GM23338 (cell line): ENCODE measurements at regions not wholly inside any gene's neighbourhood (a gene's known extent, or its start where the extent isn't known, plus 50 kb on each side); places are given as distances from the start of the nearest gene placed in this dataset.

Experiments
- ATAC-seq: fragments of 200-7000 bp; cut with Tn5 transposase; 3 replicates; pipeline ENCODE4 v1.9.1; 2020
- DNase-seq: peaks from one replicate; pipeline ENCODE4 v3.0.0-alpha.2; 2015; ENCODE audit warnings: low spot score
- H2AFZ ChIP-seq: fragments of 200-600 bp; sonication (generic); 2 replicates; pipeline ENCODE4 v1.8.0; 2016; ENCODE audit warnings: antibody characterized with exemption, mild to moderate bottlenecking, moderate library complexity
- H3F3A ChIP-seq: fragments of 200-600 bp; sonication (generic); replicated peaks from 2 replicates; pipeline ENCODE4 v1.8.0; 2017; ENCODE audit warnings: antibody characterized with exemption, mixed run types, low read depth
- H3K27ac ChIP-seq: fragments of 200-600 bp; sonication (generic); 2 replicates; pipeline ENCODE4 v1.6.1; 2016; ENCODE audit warnings: low read depth
- H3K27me3 ChIP-seq: fragments of 200-600 bp; sonication (generic); 2 replicates; pipeline ENCODE4 v1.8.0; 2016; ENCODE audit warnings: mild to moderate bottlenecking, mixed run types, moderate library complexity; ENCODE audit not compliant: insufficient read depth
- H3K36me3 ChIP-seq: fragments of 200-600 bp; sonication (generic); 2 replicates; pipeline ENCODE4 v1.8.0; 2016; ENCODE audit warnings: mild to moderate bottlenecking; ENCODE audit not compliant: insufficient read depth
- H3K4me1 ChIP-seq: fragments of 200-600 bp; sonication (generic); 2 replicates; pipeline ENCODE4 v1.8.0; 2016; ENCODE audit warnings: mild to moderate bottlenecking, moderate library complexity; ENCODE audit not compliant: insufficient read depth
- H3K4me2 ChIP-seq: fragments of 200-600 bp; sonication (generic); 2 replicates; pipeline ENCODE4 v1.7.1; 2017; ENCODE audit warnings: mixed run types
- H3K4me3 ChIP-seq: fragments of 200-600 bp; sonication (generic); 2 replicates; pipeline ENCODE4 v1.6.1; 2016; ENCODE audit warnings: mixed run types
- H3K79me2 ChIP-seq: fragments of 200-600 bp; sonication (generic); replicated peaks from 2 replicates; pipeline ENCODE4 v1.8.0; 2017; ENCODE audit warnings: mild to moderate bottlenecking; ENCODE audit not compliant: insufficient read depth
- H3K9me2 ChIP-seq: fragments of 200-600 bp; sonication (generic); 2 replicates; pipeline ENCODE4 v1.8.0; 2017; ENCODE audit not compliant: insufficient read depth
- H4K20me1 ChIP-seq: fragments of 200-600 bp; sonication (generic); replicated peaks from 2 replicates; pipeline ENCODE4 v1.8.0; 2017; ENCODE audit warnings: mild to moderate bottlenecking; ENCODE audit not compliant: insufficient read depth
- H3K27ac Mint-ChIP-seq: 2 replicates; pipeline ENCODE4 v1.8.0; 2020; ENCODE audit warnings: inconsistent platforms, mild to moderate bottlenecking, moderate library complexity, mixed read lengths
- H3K27me3 Mint-ChIP-seq: 3 replicates; pipeline ENCODE4 v1.8.0; 2022; ENCODE audit warnings: low read depth, mild to moderate bottlenecking, moderate library complexity, mixed read lengths, inconsistent platforms; ENCODE audit not compliant: insufficient read depth, poor library complexity
- H3K36me3 Mint-ChIP-seq: 3 replicates; pipeline ENCODE4 v1.8.0; 2021; ENCODE audit warnings: low read depth, mild to moderate bottlenecking, inconsistent platforms, moderate library complexity, mixed read lengths
- H3K4me1 Mint-ChIP-seq: 3 replicates; pipeline ENCODE4 v1.8.0; 2020; ENCODE audit warnings: mild to moderate bottlenecking, inconsistent platforms, mixed read lengths
- H3K4me3 Mint-ChIP-seq: 3 replicates; pipeline ENCODE4 v1.8.0; 2021; ENCODE audit warnings: moderate library complexity, mild to moderate bottlenecking, inconsistent platforms, mixed read lengths
- H3K9me3 Mint-ChIP-seq: 3 replicates; pipeline ENCODE4 v1.8.0; 2020; ENCODE audit warnings: moderate library complexity, mild to moderate bottlenecking, inconsistent platforms, mixed read lengths
- CREB1 ChIP-seq: fragments of 250-450 bp; sonication (Bioruptor Pico); IDR thresholded peaks from 2 replicates; pipeline ENCODE4 v1.5.0; 2020; ENCODE audit warnings: low read depth, mild to moderate bottlenecking, moderate library complexity
- EZH2phosphoT487 ChIP-seq: fragments of 200-600 bp; sonication (generic); IDR thresholded peaks from one replicate; pipeline ENCODE4 v1.8.1; 2018; ENCODE audit warnings: antibody characterized with exemption; ENCODE audit not compliant: unreplicated experiment
- JUNB ChIP-seq: IDR thresholded peaks from one replicate; pipeline ENCODE4 v1.6.1; 2016; ENCODE audit warnings: antibody characterized with exemption; ENCODE audit not compliant: unreplicated experiment
- POLR2AphosphoS5 ChIP-seq: IDR thresholded peaks from 2 replicates; pipeline ENCODE4 v1.6.1; 2016; ENCODE audit warnings: antibody characterized with exemption, low read depth
- STAT1 ChIP-seq: IDR thresholded peaks from one replicate; pipeline ENCODE4 v1.6.1; 2016; ENCODE audit warnings: antibody characterized with exemption; ENCODE audit not compliant: unreplicated experiment
- ZNF114 ChIP-seq: fragments of 250-450 bp; sonication (Bioruptor Pico); IDR thresholded peaks from 2 replicates; pipeline ENCODE4 v1.5.0; 2020; ENCODE audit warnings: mild to moderate bottlenecking, moderate library complexity
- ZNF331 ChIP-seq: fragments of 250-450 bp; sonication (Bioruptor Pico); IDR thresholded peaks from 2 replicates; pipeline ENCODE4 v1.5.0; 2020; ENCODE audit warnings: low read depth, mild to moderate bottlenecking, moderate library complexity
- TF ChIP-seq, protein P1 (sequence below): fragments of 250-450 bp; sonication (Bioruptor Pico); IDR thresholded peaks from 2 replicates; pipeline ENCODE4 v1.5.0; 2020; ENCODE audit warnings: mild to moderate bottlenecking, moderate library complexity
- TF ChIP-seq, protein P2 (sequence below), 2 experiments: fragments of 200-600 bp in 1 of 2; sonication (generic) in 1 of 2; conservative IDR thresholded peaks; 2 replicates each; pipeline versions ENCODE4 v1.5.1 to v1.6.1; 2016 to 2017; ENCODE audit warnings: antibody characterized with exemption in 2 of 2, low read depth in 2 of 2, mild to moderate bottlenecking in 2 of 2, moderate library complexity in 1 of 2
- TF ChIP-seq, protein P3 (sequence below): IDR thresholded peaks from 2 replicates; pipeline ENCODE4 v1.6.1; 2016; ENCODE audit warnings: antibody characterized with exemption
- TF ChIP-seq, protein P4 (sequence below): IDR thresholded peaks from one replicate; pipeline ENCODE4 v1.6.1; 2018; ENCODE audit warnings: antibody characterized with exemption; ENCODE audit not compliant: unreplicated experiment

DNA sequence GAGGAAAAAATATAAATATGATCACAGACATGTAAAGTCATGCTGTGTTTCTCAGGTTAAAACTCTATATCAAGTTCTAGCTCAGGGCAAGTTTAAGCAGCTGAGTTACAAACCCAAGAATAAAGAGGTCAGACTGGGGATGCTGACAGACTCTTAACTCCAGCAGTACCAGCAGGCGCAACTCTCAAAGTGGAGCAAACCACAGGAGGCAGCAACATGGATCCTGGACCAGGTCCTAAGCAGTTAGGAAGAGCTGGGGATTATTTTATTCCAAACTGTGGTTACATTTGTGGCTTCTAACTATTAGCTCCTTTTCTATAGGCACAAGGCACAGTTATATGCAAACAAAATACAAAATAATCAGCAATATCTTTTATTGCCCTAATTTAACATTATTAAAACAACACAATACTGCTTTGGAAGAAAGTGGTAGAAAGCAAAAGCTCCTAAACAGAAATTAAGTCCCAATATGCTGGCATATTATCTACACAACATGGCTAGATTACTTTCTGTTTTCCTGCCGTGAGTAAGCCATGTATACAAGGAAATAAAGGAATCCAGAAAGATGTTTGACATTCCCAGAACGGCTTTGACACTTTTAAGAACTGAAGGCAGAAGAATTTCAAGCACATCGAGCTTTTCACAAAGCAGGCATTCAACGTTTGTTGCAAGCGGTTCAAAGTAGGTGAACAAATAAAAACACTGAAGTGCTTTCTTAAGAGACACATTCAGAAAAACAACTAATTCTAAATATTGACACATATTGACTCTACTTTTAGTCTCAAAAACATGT is 378.8 kb upstream of the ZNF608 start:
- Mint-ChIP-seq H3K4me1 (peaks cover 6% of the 10 kb centered on the region; the same call in 2 of the 3 replicates), H3K9me3 (no peaks in the 10 kb centered on the region), H3K4me3 (no peak overlapping the region), H3K27ac (no peak overlapping the region), H3K27me3 (no peaks in the 10 kb centered on the region), H3K36me3 (no peaks in the 10 kb centered on the region)
- ATAC-seq, result no peak
- H3K79me2 ChIP-seq, result no peaks in the 10 kb centered on the region
- no peak overlapping the region for H3K27ac ChIP-seq
- H3K4me2 ChIP-seq, result no peak overlapping the region
- H3K4me3 ChIP-seq, result no peak overlapping the region
- DNase-seq, result no peak
- H3K36me3 ChIP-seq, result no peaks in the 10 kb centered on the region
- H2AFZ ChIP-seq, result no peak overlapping the region
- peaks cover 7% of the 10 kb centered on the region for H3K4me1 ChIP-seq
- H3F3A ChIP-seq, result no peaks in the 10 kb centered on the region
- no peaks in the 10 kb centered on the region for H3K9me2 ChIP-seq
- no peak for TF ChIP-seq JUNB
- no peak for TF ChIP-seq ZNF114 (CRISPR knock-in tag)
- TF ChIP-seq, protein P1, sequence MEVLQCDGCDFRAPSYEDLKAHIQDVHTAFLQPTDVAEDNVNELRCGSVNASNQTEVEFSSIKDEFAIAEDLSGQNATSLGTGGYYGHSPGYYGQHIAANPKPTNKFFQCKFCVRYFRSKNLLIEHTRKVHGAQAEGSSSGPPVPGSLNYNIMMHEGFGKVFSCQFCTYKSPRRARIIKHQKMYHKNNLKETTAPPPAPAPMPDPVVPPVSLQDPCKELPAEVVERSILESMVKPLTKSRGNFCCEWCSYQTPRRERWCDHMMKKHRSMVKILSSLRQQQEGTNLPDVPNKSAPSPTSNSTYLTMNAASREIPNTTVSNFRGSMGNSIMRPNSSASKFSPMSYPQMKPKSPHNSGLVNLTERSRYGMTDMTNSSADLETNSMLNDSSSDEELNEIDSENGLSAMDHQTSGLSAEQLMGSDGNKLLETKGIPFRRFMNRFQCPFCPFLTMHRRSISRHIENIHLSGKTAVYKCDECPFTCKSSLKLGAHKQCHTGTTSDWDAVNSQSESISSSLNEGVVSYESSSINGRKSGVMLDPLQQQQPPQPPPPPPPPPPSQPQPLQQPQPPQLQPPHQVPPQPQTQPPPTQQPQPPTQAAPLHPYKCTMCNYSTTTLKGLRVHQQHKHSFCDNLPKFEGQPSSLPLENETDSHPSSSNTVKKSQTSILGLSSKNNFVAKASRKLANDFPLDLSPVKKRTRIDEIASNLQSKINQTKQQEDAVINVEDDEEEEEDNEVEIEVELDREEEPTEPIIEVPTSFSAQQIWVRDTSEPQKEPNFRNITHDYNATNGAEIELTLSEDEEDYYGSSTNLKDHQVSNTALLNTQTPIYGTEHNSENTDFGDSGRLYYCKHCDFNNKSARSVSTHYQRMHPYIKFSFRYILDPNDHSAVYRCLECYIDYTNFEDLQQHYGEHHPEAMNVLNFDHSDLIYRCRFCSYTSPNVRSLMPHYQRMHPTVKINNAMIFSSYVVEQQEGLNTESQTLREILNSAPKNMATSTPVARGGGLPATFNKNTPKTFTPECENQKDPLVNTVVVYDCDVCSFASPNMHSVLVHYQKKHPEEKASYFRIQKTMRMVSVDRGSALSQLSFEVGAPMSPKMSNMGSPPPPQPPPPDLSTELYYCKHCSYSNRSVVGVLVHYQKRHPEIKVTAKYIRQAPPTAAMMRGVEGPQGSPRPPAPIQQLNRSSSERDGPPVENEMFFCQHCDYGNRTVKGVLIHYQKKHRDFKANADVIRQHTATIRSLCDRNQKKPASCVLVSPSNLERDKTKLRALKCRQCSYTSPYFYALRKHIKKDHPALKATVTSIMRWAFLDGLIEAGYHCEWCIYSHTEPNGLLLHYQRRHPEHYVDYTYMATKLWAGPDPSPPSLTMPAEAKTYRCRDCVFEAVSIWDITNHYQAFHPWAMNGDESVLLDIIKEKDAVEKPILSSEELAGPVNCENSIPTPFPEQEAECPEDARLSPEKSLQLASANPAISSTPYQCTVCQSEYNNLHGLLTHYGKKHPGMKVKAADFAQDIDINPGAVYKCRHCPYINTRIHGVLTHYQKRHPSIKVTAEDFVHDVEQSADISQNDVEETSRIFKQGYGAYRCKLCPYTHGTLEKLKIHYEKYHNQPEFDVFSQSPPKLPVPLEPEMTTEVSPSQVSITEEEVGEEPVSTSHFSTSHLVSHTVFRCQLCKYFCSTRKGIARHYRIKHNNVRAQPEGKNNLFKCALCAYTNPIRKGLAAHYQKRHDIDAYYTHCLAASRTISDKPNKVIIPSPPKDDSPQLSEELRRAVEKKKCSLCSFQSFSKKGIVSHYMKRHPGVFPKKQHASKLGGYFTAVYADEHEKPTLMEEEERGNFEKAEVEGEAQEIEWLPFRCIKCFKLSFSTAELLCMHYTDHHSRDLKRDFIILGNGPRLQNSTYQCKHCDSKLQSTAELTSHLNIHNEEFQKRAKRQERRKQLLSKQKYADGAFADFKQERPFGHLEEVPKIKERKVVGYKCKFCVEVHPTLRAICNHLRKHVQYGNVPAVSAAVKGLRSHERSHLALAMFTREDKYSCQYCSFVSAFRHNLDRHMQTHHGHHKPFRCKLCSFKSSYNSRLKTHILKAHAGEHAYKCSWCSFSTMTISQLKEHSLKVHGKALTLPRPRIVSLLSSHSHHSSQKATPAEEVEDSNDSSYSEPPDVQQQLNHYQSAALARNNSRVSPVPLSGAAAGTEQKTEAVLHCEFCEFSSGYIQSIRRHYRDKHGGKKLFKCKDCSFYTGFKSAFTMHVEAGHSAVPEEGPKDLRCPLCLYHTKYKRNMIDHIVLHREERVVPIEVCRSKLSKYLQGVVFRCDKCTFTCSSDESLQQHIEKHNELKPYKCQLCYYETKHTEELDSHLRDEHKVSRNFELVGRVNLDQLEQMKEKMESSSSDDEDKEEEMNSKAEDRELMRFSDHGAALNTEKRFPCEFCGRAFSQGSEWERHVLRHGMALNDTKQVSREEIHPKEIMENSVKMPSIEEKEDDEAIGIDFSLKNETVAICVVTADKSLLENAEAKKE (CRISPR knock-in tag), result no peak
- TF ChIP-seq CREB1 (CRISPR knock-in tag), result no peak
- TF ChIP-seq ZNF331, result no peak
- no peak for TF ChIP-seq POLR2AphosphoS5
- no peak for TF ChIP-seq EZH2phosphoT487
- no peak for TF ChIP-seq STAT1
- TF ChIP-seq, protein P2, sequence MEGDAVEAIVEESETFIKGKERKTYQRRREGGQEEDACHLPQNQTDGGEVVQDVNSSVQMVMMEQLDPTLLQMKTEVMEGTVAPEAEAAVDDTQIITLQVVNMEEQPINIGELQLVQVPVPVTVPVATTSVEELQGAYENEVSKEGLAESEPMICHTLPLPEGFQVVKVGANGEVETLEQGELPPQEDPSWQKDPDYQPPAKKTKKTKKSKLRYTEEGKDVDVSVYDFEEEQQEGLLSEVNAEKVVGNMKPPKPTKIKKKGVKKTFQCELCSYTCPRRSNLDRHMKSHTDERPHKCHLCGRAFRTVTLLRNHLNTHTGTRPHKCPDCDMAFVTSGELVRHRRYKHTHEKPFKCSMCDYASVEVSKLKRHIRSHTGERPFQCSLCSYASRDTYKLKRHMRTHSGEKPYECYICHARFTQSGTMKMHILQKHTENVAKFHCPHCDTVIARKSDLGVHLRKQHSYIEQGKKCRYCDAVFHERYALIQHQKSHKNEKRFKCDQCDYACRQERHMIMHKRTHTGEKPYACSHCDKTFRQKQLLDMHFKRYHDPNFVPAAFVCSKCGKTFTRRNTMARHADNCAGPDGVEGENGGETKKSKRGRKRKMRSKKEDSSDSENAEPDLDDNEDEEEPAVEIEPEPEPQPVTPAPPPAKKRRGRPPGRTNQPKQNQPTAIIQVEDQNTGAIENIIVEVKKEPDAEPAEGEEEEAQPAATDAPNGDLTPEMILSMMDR (conservative IDR thresholded peaks at IDR 0.05; ENCODE audit: low read depth in 2 of 2), result no peak
- TF ChIP-seq, protein P3, sequence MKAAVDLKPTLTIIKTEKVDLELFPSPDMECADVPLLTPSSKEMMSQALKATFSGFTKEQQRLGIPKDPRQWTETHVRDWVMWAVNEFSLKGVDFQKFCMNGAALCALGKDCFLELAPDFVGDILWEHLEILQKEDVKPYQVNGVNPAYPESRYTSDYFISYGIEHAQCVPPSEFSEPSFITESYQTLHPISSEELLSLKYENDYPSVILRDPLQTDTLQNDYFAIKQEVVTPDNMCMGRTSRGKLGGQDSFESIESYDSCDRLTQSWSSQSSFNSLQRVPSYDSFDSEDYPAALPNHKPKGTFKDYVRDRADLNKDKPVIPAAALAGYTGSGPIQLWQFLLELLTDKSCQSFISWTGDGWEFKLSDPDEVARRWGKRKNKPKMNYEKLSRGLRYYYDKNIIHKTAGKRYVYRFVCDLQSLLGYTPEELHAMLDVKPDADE, result no peak
- TF ChIP-seq, protein P4, sequence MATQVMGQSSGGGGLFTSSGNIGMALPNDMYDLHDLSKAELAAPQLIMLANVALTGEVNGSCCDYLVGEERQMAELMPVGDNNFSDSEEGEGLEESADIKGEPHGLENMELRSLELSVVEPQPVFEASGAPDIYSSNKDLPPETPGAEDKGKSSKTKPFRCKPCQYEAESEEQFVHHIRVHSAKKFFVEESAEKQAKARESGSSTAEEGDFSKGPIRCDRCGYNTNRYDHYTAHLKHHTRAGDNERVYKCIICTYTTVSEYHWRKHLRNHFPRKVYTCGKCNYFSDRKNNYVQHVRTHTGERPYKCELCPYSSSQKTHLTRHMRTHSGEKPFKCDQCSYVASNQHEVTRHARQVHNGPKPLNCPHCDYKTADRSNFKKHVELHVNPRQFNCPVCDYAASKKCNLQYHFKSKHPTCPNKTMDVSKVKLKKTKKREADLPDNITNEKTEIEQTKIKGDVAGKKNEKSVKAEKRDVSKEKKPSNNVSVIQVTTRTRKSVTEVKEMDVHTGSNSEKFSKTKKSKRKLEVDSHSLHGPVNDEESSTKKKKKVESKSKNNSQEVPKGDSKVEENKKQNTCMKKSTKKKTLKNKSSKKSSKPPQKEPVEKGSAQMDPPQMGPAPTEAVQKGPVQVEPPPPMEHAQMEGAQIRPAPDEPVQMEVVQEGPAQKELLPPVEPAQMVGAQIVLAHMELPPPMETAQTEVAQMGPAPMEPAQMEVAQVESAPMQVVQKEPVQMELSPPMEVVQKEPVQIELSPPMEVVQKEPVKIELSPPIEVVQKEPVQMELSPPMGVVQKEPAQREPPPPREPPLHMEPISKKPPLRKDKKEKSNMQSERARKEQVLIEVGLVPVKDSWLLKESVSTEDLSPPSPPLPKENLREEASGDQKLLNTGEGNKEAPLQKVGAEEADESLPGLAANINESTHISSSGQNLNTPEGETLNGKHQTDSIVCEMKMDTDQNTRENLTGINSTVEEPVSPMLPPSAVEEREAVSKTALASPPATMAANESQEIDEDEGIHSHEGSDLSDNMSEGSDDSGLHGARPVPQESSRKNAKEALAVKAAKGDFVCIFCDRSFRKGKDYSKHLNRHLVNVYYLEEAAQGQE, result no peak
- no peaks in the 10 kb centered on the region for H3K27me3 ChIP-seq
- no peaks in the 10 kb centered on the region for H4K20me1 ChIP-seq
